ENCODE measurements at regions not wholly inside any gene's neighbourhood (a gene's known extent, or its start where the extent isn't known, plus 50 kb on each side); places are given as distances from the start of the nearest gene placed in this dataset.

DNA sequence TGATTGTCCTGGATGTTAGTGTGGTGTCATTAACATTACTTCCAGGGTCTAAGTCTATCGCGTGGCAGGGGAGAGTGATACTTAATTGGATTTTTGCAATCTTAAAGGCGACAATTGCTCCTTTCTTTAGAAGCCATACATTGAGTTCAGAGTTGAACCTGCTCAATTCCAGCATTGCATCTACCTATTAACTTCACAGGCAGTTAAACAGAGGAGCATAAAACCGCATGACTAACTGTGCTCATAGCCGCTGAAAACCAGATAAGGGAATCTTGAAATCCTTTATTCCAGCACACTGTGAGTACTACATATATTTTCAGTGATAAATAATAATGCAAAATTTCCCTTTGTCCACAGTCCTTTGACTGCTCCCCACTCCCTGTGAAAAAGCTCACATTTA is 255.3 kb downstream of the STK31 start:
- TF ChIP-seq, protein P1, sequence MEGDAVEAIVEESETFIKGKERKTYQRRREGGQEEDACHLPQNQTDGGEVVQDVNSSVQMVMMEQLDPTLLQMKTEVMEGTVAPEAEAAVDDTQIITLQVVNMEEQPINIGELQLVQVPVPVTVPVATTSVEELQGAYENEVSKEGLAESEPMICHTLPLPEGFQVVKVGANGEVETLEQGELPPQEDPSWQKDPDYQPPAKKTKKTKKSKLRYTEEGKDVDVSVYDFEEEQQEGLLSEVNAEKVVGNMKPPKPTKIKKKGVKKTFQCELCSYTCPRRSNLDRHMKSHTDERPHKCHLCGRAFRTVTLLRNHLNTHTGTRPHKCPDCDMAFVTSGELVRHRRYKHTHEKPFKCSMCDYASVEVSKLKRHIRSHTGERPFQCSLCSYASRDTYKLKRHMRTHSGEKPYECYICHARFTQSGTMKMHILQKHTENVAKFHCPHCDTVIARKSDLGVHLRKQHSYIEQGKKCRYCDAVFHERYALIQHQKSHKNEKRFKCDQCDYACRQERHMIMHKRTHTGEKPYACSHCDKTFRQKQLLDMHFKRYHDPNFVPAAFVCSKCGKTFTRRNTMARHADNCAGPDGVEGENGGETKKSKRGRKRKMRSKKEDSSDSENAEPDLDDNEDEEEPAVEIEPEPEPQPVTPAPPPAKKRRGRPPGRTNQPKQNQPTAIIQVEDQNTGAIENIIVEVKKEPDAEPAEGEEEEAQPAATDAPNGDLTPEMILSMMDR (IDR thresholded peaks at IDR 0.05; ENCODE audit: extremely low read depth, missing control alignments): no peak
- no peak for DNase-seq (ENCODE audit: low spot score)

DNA sequence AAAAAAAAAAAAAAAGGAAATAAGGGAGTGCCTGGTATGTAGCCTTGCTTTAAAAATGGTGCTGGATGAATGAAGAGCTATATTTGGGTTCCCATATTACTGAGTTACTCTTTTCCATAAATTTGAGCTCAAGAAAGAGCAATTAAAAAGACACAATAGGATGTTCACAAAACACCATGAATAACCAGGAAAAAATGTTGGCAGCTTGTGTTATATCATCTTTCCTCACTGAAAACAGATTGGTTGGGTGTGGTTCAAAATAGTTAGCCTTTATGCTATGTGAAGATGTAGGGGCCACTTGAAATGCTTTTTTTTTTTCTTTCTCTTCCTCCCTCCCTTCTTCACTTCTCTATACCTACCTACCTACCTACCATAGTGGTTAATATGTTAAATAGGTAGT is 256.9 kb downstream of the STK31 start:
- TF ChIP-seq, protein P1 (IDR thresholded peaks at IDR 0.05; ENCODE audit: extremely low read depth, missing control alignments): no peak
- DNase-seq (ENCODE audit: low spot score): no peak

DNA sequence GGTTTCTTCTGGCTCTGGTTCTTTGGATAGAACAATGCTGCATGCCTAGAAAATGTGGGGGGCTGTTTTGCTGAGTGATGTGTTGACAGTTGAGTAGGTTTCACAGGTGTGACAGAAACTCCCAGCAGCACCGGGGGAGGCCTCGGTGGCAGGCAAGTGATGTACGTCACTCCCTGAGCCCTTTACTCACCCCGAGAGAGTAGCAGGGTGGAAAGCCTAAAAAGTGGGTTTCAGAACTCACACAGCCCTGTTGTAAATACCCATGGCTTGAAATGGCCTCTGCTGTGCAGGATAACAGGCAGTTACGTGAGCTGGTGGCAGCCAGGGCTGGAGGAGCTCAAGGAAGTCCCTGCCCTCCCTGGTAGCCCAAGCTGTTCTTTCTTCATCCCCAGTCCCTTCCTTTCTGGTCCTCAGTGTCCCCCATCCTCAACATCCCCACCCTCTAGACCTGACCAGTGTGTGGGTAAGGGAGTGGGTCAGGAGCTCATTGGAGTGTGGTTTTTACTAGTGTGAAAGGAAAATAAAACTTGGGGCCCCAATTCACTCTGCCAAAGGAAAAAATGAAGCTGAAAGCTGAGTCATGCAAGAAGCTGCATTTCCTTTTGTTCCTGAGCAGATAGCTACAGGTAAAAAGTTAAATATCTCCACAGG is 258.1 kb downstream of the STK31 start:
- DNase-seq (ENCODE audit: low spot score): peak; percentile 10
- TF ChIP-seq, protein P1 (IDR thresholded peaks at IDR 0.05; ENCODE audit: extremely low read depth, missing control alignments): no peak

DNA sequence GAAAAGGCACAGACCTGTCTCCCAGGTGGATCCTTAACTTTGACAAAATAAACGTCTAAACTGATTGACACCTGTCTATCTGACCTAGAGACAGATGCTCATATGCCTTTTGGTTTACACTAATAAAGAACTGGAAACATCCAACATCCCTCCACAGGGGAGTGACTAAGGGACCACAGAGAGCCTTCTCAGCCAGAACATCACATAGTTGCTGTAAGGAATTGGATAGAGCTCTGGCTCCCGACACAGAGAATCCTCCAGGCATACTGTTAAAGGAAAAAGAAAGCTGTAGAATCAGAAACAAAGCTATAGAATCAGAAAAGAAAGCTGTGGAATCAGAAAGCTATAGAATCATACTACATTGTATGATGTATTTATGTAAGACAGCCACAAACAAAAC is 258.8 kb downstream of the STK31 start:
- no peak for DNase-seq (ENCODE audit: low spot score)
- TF ChIP-seq, protein P1 (IDR thresholded peaks at IDR 0.05; ENCODE audit: extremely low read depth, missing control alignments): no peak

DNA sequence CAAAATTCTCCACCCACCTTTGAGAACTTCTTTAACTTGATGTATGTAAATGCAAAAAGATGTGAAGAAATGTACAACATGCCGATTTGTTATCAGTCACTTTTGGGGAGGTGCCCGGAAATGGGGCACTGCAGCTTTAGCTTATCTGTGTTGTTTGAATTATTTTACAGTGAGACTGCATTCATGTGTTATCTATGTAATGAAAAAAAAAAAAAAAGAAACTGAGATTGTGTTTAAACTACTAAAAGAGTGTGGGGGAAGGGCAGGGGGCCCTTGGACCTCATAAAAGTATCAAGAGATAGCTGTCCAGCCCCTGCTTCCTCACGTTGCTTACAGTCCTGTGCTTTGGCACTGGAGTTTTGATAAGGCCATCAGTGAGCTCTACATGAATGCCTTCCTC is 259.4 kb downstream of the STK31 start:
- TF ChIP-seq, protein P1 (IDR thresholded peaks at IDR 0.05; ENCODE audit: extremely low read depth, missing control alignments): no peak
- DNase-seq (ENCODE audit: low spot score): no peak

DNA sequence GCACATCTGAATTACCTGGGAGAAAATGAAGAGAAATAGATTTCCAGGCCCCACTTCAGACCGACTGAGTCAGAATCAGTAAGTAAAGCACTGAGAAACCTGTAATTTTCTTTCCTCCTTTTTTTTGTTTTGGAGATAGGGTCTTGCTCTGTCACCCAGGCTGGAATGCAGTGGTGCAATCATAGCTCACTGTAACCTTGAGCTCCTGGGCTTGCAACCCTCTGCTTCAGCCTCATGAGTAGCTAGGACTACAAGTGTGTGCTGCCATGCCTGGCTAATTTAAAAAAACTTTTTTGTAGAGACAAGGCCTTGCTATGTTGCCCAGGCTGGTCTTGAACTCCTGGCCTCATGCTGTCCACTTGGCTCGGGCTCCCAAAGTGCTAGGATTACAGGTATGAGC is 260.2 kb downstream of the STK31 start:
- DNase-seq (ENCODE audit: low spot score): no peak
- TF ChIP-seq, protein P1 (IDR thresholded peaks at IDR 0.05; ENCODE audit: extremely low read depth, missing control alignments): no peak

DNA sequence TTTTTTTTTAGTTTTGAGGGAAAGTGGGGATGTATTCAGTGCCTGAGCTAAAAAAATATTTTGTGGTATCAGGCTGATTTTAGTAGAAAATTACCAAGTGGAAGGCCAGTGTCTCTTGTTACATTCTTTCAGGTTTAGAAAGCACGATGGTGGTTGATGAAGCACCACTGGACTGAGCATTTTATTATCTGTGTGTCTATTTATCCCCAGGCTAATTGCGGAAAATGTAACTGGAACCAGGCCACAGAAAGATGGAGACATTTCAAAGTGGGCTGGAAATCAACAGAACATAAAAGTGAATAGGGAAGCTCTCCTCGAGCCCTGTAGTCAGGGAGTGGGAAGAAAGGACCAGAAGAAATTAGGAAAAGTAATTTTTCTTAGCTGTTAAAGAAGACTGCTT is 261.0 kb downstream of the STK31 start:
- TF ChIP-seq, protein P1 (IDR thresholded peaks at IDR 0.05; ENCODE audit: extremely low read depth, missing control alignments): no peak
- no peak for DNase-seq (ENCODE audit: low spot score)

Data from GM20000 (cell line).